Sigmoid colon (tissue), 6 donors: ENCODE measurements at regions not wholly inside any gene's neighbourhood (a gene's known extent, or its start where the extent isn't known, plus 50 kb on each side); places are given as distances from the start of the nearest gene placed in this dataset.

Experiments
- DNase-seq: peaks from one replicate; pipeline ENCODE4 v3.0.0-alpha.2; 2019
- H3K27ac ChIP-seq, 4 donors: fragments of 200-600 bp; sonication (generic); one replicate each; pipeline ENCODE4 v1.5.1; 2016 to 2019; ENCODE audit warnings: mild to moderate bottlenecking in 1 of 4
- H3K27me3 ChIP-seq, 3 donors: fragments of 200-600 bp; sonication (generic); one replicate each; pipeline ENCODE4 v1.5.1; 2019; ENCODE audit warnings: mild to moderate bottlenecking in 1 of 3
- H3K36me3 ChIP-seq, 4 donors: fragments of 200-600 bp; sonication (generic); one replicate each; pipeline ENCODE4 v1.5.1; 2016 to 2019
- H3K4me1 ChIP-seq, 4 donors: fragments of 200-600 bp; sonication (generic); one replicate each; pipeline ENCODE4 v1.5.1; 2017 to 2019
- H3K4me3 ChIP-seq, 4 donors: fragments of 200-600 bp; sonication (generic); one replicate each; pipeline ENCODE4 v1.5.1; 2017 to 2019; ENCODE audit warnings: mild to moderate bottlenecking in 2 of 4, moderate library complexity in 1 of 4
- H3K9me3 ChIP-seq, 4 donors: fragments of 200-600 bp in 3 of 4; sonication (generic) in 3 of 4; one replicate each; pipeline versions ENCODE4 v1.5.1 to v1.6.1; 2013 to 2019
- EP300 ChIP-seq, 4 donors: sonication (generic); formaldehyde crosslinking; IDR thresholded peaks; one replicate each; pipeline ENCODE4 v1.6.1; 2017; ENCODE audit warnings: antibody characterized with exemption in 4 of 4
- POLR2A ChIP-seq, 2 donors: fragments of 450-650 bp; IDR thresholded peaks; one replicate each; pipeline ENCODE4 v1.6.1; 2016; ENCODE audit warnings: antibody characterized with exemption in 2 of 2, mild to moderate bottlenecking in 2 of 2, moderate library complexity in 2 of 2
- POLR2AphosphoS5 ChIP-seq, 4 donors: sonication (generic); formaldehyde crosslinking; IDR thresholded peaks; one replicate each; pipeline ENCODE4 v1.6.1; 2017; ENCODE audit warnings: antibody characterized with exemption in 4 of 4
- WGBS, 2 donors: extraction: QIAGEN DNeasy Blood & Tissue Kit; methylation state at CpG; one replicate each; pipeline ENCODE4 v1.1.7; 2013; 5-methylcytosine and 5-hydroxymethylcytosine counted together
- intact Hi-C: fragments of 100-400 bp; cut with DNase I; formaldehyde crosslinking; loops from one replicate; pipeline ENCODE4 v1.15.1; 2023
- TF ChIP-seq, protein P1 (sequence below), 4 experiments: fragments of 450-650 bp in 3 of 4; fragments of 200-600 bp in 1 of 4; IDR thresholded peaks; one replicate each; pipeline ENCODE4 v1.5.1; 2016 to 2019; ENCODE audit warnings: antibody characterized with exemption in 4 of 4, mild to moderate bottlenecking in 3 of 4, moderate library complexity in 2 of 4
- donor health status: healthy with polysubstance abuse.
- donor health status: healthy.

DNA sequence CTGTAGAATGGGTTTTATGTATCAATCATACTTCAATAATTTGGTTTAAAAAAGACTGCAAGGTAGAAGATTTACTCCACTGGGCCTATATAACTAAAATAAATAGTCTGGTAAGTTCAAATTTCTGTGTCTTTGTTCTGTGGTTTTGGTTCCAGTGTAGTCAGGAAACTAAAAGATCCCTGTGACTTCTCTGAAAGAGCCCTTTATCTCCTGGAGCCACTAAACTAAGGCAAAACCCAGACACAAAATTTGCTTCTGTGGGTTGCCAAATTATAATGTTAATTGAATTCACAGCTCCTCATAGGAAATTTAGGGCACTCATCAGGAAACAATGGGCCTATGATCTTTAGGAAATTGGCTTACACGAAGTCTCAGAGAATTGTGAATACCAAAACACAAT, 1038.4 kb downstream of the GALC start:
- intact Hi-C loops: no loop called here
- WGBS, 2 donors: 51 to 63% methylated on average over 1 of the region's 1 CpG
- Histone ChIP-seq H3K9me3 (no peaks in the 10 kb centered on the region), H3K36me3 (no peaks in the 10 kb centered on the region), H3K4me3 (no peak overlapping the region), H3K27ac (no peak overlapping the region), H3K4me1 (no peaks in the 10 kb centered on the region), H3K27me3 (no peaks in the 10 kb centered on the region)
- DNase-seq: no peak
- TF ChIP-seq POLR2AphosphoS5 (IDR thresholded peaks at IDR 0.05): no peak
- TF ChIP-seq EP300 (IDR thresholded peaks at IDR 0.05): no peak
- TF ChIP-seq, protein P1, sequence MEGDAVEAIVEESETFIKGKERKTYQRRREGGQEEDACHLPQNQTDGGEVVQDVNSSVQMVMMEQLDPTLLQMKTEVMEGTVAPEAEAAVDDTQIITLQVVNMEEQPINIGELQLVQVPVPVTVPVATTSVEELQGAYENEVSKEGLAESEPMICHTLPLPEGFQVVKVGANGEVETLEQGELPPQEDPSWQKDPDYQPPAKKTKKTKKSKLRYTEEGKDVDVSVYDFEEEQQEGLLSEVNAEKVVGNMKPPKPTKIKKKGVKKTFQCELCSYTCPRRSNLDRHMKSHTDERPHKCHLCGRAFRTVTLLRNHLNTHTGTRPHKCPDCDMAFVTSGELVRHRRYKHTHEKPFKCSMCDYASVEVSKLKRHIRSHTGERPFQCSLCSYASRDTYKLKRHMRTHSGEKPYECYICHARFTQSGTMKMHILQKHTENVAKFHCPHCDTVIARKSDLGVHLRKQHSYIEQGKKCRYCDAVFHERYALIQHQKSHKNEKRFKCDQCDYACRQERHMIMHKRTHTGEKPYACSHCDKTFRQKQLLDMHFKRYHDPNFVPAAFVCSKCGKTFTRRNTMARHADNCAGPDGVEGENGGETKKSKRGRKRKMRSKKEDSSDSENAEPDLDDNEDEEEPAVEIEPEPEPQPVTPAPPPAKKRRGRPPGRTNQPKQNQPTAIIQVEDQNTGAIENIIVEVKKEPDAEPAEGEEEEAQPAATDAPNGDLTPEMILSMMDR (IDR thresholded peaks at IDR 0.05): no peak
- no peak for TF ChIP-seq POLR2A (IDR thresholded peaks at IDR 0.05)

DNA sequence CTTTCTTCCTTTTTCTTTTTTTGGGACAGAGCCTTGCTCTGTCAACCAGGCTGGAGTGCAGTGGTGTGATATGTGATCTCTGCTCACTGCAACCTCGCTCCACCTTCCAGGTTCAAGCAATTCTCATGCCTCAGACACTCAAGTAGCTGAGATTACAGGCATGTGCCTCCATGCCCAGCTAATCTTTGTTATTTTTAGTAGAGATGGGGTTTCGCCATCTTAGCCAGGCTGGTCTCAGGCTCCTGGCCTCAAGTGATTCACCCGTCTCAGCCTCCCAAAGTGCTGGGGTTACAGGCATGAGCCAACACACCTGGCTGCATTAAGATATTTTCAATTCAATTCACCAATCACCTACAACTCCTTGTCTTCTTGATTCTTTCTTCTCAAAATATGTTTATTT, 1046.5 kb downstream of the GALC start:
- no peaks in the 10 kb centered on the region for H3K9me3 ChIP-seq
- no peak overlapping the region for H3K4me3 ChIP-seq
- no peaks in the 10 kb centered on the region for H3K36me3 ChIP-seq
- H3K27me3 ChIP-seq: no peaks in the 10 kb centered on the region
- H3K4me1 ChIP-seq: no peaks in the 10 kb centered on the region
- H3K27ac ChIP-seq: no peak overlapping the region
- intact Hi-C loops: no loop called here
- no peak for TF ChIP-seq POLR2A (IDR thresholded peaks at IDR 0.05)
- DNase-seq: no peak
- 66 to 81% methylated on average over 3 of the region's 3 CpGs for WGBS, 2 donors

DNA sequence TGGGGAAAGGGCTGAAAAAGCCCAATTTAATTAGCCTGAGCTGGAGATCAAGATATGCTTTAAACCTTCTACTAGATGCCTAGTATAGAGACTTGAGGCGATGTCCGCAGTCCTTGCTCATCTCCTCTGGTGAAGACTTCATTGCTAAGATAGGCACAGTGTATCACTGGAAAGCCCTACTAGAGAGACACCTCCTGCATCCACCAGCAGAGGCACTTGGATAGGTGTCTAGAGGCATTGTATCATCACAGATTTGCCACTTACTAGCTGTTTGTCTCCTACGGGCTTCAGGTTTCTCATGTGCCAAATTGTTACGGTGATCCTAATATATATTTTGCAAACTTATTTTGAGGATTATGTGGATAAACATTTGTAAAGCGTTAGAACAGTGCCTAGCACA, 1048.5 kb downstream of the GALC start:
- no peaks in the 10 kb centered on the region for H3K27me3 ChIP-seq
- intact Hi-C loops: no loop called here
- no peak for TF ChIP-seq POLR2A (IDR thresholded peaks at IDR 0.05)
- TF ChIP-seq POLR2AphosphoS5 (IDR thresholded peaks at IDR 0.05): no peak
- TF ChIP-seq, protein P1 (IDR thresholded peaks at IDR 0.05): no peak
- no peak for TF ChIP-seq EP300 (IDR thresholded peaks at IDR 0.05)
- no peak for DNase-seq
- no peak overlapping the region for H3K4me3 ChIP-seq
- H3K9me3 ChIP-seq: peaks cover 0 to 6% (median 0%) of the 10 kb centered on the region in 4 donors
- no peak overlapping the region for H3K27ac ChIP-seq
- WGBS, 2 donors: 84 to 90% methylated on average over 5 of the region's 5 CpGs
- H3K4me1 ChIP-seq: no peaks in the 10 kb centered on the region
- no peaks in the 10 kb centered on the region for H3K36me3 ChIP-seq

DNA sequence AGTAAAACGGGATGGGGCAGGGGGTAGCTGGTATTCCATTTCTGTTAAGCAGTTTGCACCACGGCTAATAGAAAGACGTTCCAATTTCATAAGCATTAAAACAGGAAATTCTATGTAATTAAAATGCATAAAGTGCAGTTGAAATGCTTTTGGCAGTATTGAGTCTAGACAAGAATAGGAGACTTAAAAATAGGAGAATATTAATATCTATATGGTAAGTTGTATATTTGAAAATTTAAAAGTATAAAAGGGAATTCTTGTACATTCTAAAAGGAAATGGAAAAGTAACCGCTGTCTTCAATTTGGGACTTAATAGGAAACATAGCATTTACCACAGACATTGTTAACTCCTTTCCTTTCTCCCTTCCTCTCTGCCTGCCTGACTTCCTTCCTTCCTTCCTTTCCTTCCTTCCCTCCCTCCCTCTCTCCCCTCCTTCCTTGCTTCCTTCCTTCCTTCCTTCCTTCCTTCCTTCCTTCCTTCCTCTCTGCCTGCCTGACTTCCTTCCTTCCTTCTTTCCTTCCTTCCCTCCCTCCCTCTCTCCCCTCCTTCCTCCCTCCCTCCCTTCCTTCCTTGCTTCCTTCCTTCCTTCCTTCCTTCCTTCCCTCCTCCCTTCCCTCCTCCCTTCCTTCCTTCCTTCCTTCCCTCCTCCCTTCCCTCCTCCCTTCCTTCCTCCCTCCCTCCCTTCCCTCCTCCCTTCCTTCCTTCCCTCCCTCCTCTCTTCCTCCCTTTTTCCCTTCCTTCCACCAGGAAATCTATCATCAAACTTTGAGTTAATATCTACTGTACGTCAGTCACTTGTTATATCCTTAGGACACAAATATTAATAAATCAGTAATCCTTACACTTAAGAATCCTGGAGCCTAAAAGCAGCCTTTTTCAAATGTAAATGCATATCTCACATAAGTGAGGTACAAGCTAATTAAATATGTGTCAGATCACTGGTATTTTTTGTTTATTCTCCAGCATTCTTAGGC, 1049.3 kb downstream of the GALC start:
- H3K36me3 ChIP-seq: no peaks in the 10 kb centered on the region
- DNase-seq: no peak
- H3K4me3 ChIP-seq: no peak overlapping the region
- H3K27ac ChIP-seq: no peak overlapping the region
- no peaks in the 10 kb centered on the region for H3K27me3 ChIP-seq
- peaks cover 0 to 6% (median 0%) of the 10 kb centered on the region in 4 donors for H3K9me3 ChIP-seq
- no peaks in the 10 kb centered on the region for H3K4me1 ChIP-seq
- 80 to 87% methylated on average over 5 of the region's 5 CpGs for WGBS, 2 donors
- intact Hi-C loops: no loop called here
- TF ChIP-seq POLR2AphosphoS5 (IDR thresholded peaks at IDR 0.05) (no peak), POLR2A (IDR thresholded peaks at IDR 0.05) (no peak), EP300 (IDR thresholded peaks at IDR 0.05) (no peak)
- TF ChIP-seq, protein P1 (IDR thresholded peaks at IDR 0.05): no peak

DNA sequence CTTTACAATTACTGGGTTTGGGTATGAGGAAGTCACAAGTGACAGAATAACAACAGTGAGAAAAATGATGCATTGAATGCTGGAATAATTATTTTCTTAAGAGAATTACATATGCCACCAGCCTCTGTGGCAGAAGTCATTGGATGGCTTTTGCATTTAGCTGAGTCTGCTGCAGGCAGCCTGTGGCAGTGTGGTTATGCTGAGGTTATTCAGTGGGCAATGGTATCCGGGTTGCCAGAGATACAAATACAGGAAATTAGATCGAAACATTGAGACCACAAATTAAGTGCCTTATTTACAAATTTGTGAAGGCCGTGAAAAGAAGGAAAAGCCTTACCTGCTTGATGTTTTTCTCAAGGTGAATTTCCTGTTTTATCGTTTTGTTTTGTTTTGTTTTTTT, 1050.0 kb downstream of the GALC start:
- H3K9me3 ChIP-seq: peaks cover 0 to 6% (median 0%) of the 10 kb centered on the region in 4 donors
- 71 to 80% methylated on average over 4 of the region's 4 CpGs for WGBS, 2 donors
- H3K27ac ChIP-seq: no peak overlapping the region
- TF ChIP-seq, protein P1 (IDR thresholded peaks at IDR 0.05): no peak
- no peak for TF ChIP-seq POLR2A (IDR thresholded peaks at IDR 0.05)
- TF ChIP-seq EP300 (IDR thresholded peaks at IDR 0.05): no peak
- no peak for TF ChIP-seq POLR2AphosphoS5 (IDR thresholded peaks at IDR 0.05)
- H3K36me3 ChIP-seq: no peaks in the 10 kb centered on the region
- no peaks in the 10 kb centered on the region for H3K27me3 ChIP-seq
- DNase-seq: no peak
- H3K4me3 ChIP-seq: no peak overlapping the region
- H3K4me1 ChIP-seq: no peaks in the 10 kb centered on the region
- intact Hi-C loops: no loop called here
